ENCODE measurements at regions not wholly inside any gene's neighbourhood (a gene's known extent, or its start where the extent isn't known, plus 50 kb on each side); places are given as distances from the start of the nearest gene placed in this dataset.

GRCh38 chr4:15130441-15130840, 128.2 kb downstream of the CPEB2 start:
- DNase-seq, result no peak

- no peak for DNase-seq
These were observed 129.3 kb downstream of the CPEB2 start for GRCh38 chr4:15131551-15131950.

- no peak for DNase-seq
These were observed 130.5 kb downstream of the CPEB2 start for GRCh38 chr4:15132739-15133138.

GRCh38 chr4:15139599-15139998, 137.3 kb downstream of the CPEB2 start:
- DNase-seq, result no peak

GRCh38 chr4:15142201-15142600, 139.9 kb downstream of the CPEB2 start:
- no peak for DNase-seq

GRCh38 chr4:15143551-15143950, 141.3 kb downstream of the CPEB2 start:
- no peak for DNase-seq

- DNase-seq, result no peak
These were observed 142.1 kb downstream of the CPEB2 start for GRCh38 chr4:15144249-15144966.

GRCh38 chr4:15144967-15145295, 142.7 kb downstream of the CPEB2 start:
- no peak for DNase-seq

- no peak for DNase-seq
These were observed 143.4 kb downstream of the CPEB2 start for GRCh38 chr4:15145709-15146108.

- DNase-seq, result no peak
These were observed 145.4 kb downstream of the CPEB2 start for GRCh38 chr4:15147714-15148113.

GRCh38 chr4:15148199-15148598, 145.9 kb downstream of the CPEB2 start:
- no peak for DNase-seq

GRCh38 chr4:15148691-15149090, 146.4 kb downstream of the CPEB2 start:
- no peak for DNase-seq

- DNase-seq, result no peak
These were observed 147.1 kb downstream of the CPEB2 start for GRCh38 chr4:15149234-15149838.

- no peak for DNase-seq
These were observed 147.7 kb downstream of the CPEB2 start for GRCh38 chr4:15149839-15150592.

- DNase-seq, result no peak
These were observed 148.3 kb downstream of the CPEB2 start for GRCh38 chr4:15150631-15151030.

GRCh38 chr4:15151033-15151432, 148.8 kb downstream of the CPEB2 start:
- DNase-seq, result no peak

GRCh38 chr4:15153662-15154061, 151.4 kb downstream of the CPEB2 start:
- no peak for DNase-seq

- no peak for DNase-seq
These were observed 156.3 kb downstream of the CPEB2 start for GRCh38 chr4:15158406-15159091.

GRCh38 chr4:15159477-15160019, 157.3 kb downstream of the CPEB2 start:
- no peak for DNase-seq

- DNase-seq, result no peak
These were observed 159.2 kb downstream of the CPEB2 start for GRCh38 chr4:15161439-15161838.

- DNase-seq, result no peak
These were observed 159.8 kb downstream of the CPEB2 start for GRCh38 chr4:15162046-15162445.

- no peak for DNase-seq
These were observed 160.4 kb downstream of the CPEB2 start for GRCh38 chr4:15162465-15163283.

GRCh38 chr4:15163284-15163645, 161.0 kb downstream of the CPEB2 start:
- DNase-seq, result no peak
